Endothelial cell of umbilical vein (primary cell): ENCODE measurements at regions not wholly inside any gene's neighbourhood (a gene's known extent, or its start where the extent isn't known, plus 50 kb on each side); places are given as distances from the start of the nearest gene placed in this dataset.

ENCODE experiments used
- BruUV-seq: library from RNA; stranded (reverse); fragments of 400-500 nt; replicated peaks from 2 replicates; lab custom pipeline; 2021; lab: Mats Ljungman, UMichigan
- CTCF ChIA-PET: fragments of 300-600, 350-600 bp; sonication (Branson Sonifier 250); formaldehyde crosslinking; loops from one replicate; lab custom pipeline; 2021; ENCODE audit warnings: antibody characterized with exemption, inconsistent platforms; lab: Charles Lee
- POLR2A ChIA-PET: fragments of 300-600, 350-600 bp; sonication (Branson Sonifier 250); formaldehyde crosslinking; loops from one replicate; lab custom pipeline; 2021; ENCODE audit warnings: antibody characterized with exemption, inconsistent platforms; lab: Charles Lee
- DNase-seq: peaks from one replicate; pipeline ENCODE4 v3.0.0-alpha.2; 2011; ENCODE audit warnings: low read depth, low spot score
- FAIRE-seq: peaks from 2 replicates; lab custom pipeline; 2011; peaks lifted over from hg19 to GRCh38; lab: Jason Lieb, UNC
- H2AFZ ChIP-seq: 2 replicates; pipeline ENCODE4 v1.6.0; 2012; ENCODE audit warnings: low read depth, low read length, control low read depth, inconsistent platforms
- H3K27ac ChIP-seq: 2 replicates; pipeline ENCODE4 v1.5.1; 2011; ENCODE audit warnings: low read depth, mild to moderate bottlenecking, control low read depth, low read length, moderate library complexity; ENCODE audit not compliant: insufficient read depth
- H3K27me3 ChIP-seq, 2 experiments: 2 replicates each; pipeline versions ENCODE4 v1.6.0 to v1.6.1; 2011; ENCODE audit warnings: low read length in 2 of 2, mixed read lengths in 1 of 2; ENCODE audit not compliant: control insufficient read depth in 2 of 2, insufficient read depth in 2 of 2
- H3K36me3 ChIP-seq, 2 experiments: 2 replicates in 1 of 2; 3 replicates in 1 of 2; pipeline ENCODE4 v1.5.1; 2011; ENCODE audit warnings: low read length in 2 of 2, mild to moderate bottlenecking in 1 of 2, moderate library complexity in 1 of 2; ENCODE audit not compliant: control insufficient read depth in 2 of 2, insufficient read depth in 2 of 2; ENCODE audit errors: extremely low read depth in 1 of 2
- H3K4me1 ChIP-seq: 3 replicates; pipeline ENCODE4 v1.5.1; 2011; ENCODE audit warnings: mild to moderate bottlenecking, low read length; ENCODE audit not compliant: control insufficient read depth, insufficient read depth; ENCODE audit errors: extremely low read depth
- H3K4me2 ChIP-seq: 2 replicates; pipeline ENCODE4 v1.6.1; 2011; ENCODE audit warnings: low read length, control low read depth, mixed read lengths; ENCODE audit not compliant: insufficient read depth
- H3K4me3 ChIP-seq, 3 experiments: fragments of 200-600 bp in 1 of 3; sonication (generic), shearing (Covaris generic) in 1 of 3; replicated peaks in 1 of 3; 2 replicates each; pipeline ENCODE4 v1.5.1; 2011 to 2016; ENCODE audit warnings: control low read depth in 3 of 3, low read length in 3 of 3, mild to moderate bottlenecking in 2 of 3, inconsistent platforms in 1 of 3, low read depth in 1 of 3, moderate library complexity in 1 of 3; ENCODE audit not compliant: insufficient read depth in 1 of 3
- H3K79me2 ChIP-seq: 2 replicates; pipeline ENCODE4 v1.6.0; 2012; ENCODE audit warnings: low read length, inconsistent platforms; ENCODE audit not compliant: control insufficient read depth, insufficient read depth
- H3K9ac ChIP-seq: replicated peaks from 2 replicates; pipeline ENCODE3; 2011; ENCODE audit warnings: low read length, control low read depth; ENCODE audit not compliant: insufficient read depth; ENCODE audit errors: extremely low read depth
- H3K9me1 ChIP-seq: replicated peaks from 3 replicates; pipeline ENCODE4 v1.6.0; 2011; ENCODE audit warnings: mild to moderate bottlenecking, low read length; ENCODE audit not compliant: control insufficient read depth, insufficient read depth; ENCODE audit errors: extremely low read depth
- H3K9me3 ChIP-seq: replicated peaks from 2 replicates; pipeline ENCODE4 v1.5.1; 2012; ENCODE audit warnings: low read length, inconsistent platforms; ENCODE audit not compliant: control insufficient read depth, insufficient read depth
- H4K20me1 ChIP-seq: replicated peaks from 2 replicates; pipeline ENCODE3; 2011; ENCODE audit warnings: mild to moderate bottlenecking, low read length; ENCODE audit not compliant: control insufficient read depth, insufficient read depth; ENCODE audit errors: extremely low read depth
- CTCF ChIP-seq, 2 donors: IDR thresholded peaks; 1 replicate in 1 of 2; 2 replicates in 1 of 2; pipeline ENCODE4 v1.5.1; 2011; ENCODE audit warnings: low read length in 2 of 2, mild to moderate bottlenecking in 2 of 2, moderate library complexity in 2 of 2, control low read depth in 1 of 2, inconsistent platforms in 1 of 2, low read depth in 1 of 2; ENCODE audit not compliant: insufficient read depth in 1 of 2; ENCODE audit errors: extremely low read depth in 1 of 2
- EZH2 ChIP-seq: IDR thresholded peaks from 2 replicates; pipeline ENCODE4 v1.6.1; 2012; ENCODE audit warnings: borderline replicate concordance, low read depth, mild to moderate bottlenecking, moderate library complexity, low read length, inconsistent platforms; ENCODE audit not compliant: severe bottlenecking
- FOS ChIP-seq: IDR thresholded peaks from 2 replicates; pipeline ENCODE4 v1.6.1; 2011; ENCODE audit warnings: mild to moderate bottlenecking, low read length, moderate library complexity, borderline replicate concordance; ENCODE audit not compliant: insufficient read depth
- GATA2 ChIP-seq: IDR thresholded peaks from 2 replicates; pipeline ENCODE4 v1.7.0; 2011; ENCODE audit warnings: low read depth, mild to moderate bottlenecking, moderate library complexity, mixed read lengths, low read length; ENCODE audit not compliant: insufficient read length, insufficient read depth
- JUN ChIP-seq: IDR thresholded peaks from 2 replicates; pipeline ENCODE4 v1.6.1; 2011; ENCODE audit warnings: borderline replicate concordance, low read depth; ENCODE audit not compliant: insufficient read length, insufficient read depth
- MAX ChIP-seq: IDR thresholded peaks from 2 replicates; pipeline ENCODE4 v1.6.1; 2011; ENCODE audit not compliant: insufficient read depth, insufficient read length
- MYC ChIP-seq: IDR thresholded peaks from one replicate; pipeline ENCODE4 v1.6.1; 2011; ENCODE audit warnings: mild to moderate bottlenecking, low read depth, low read length
- POLR2A ChIP-seq: IDR thresholded peaks from 2 replicates; pipeline ENCODE4 v1.6.1; 2012; ENCODE audit warnings: low read depth, mild to moderate bottlenecking, control low read depth, low read length
- POLR2AphosphoS5 ChIP-seq: IDR thresholded peaks from 2 replicates; pipeline ENCODE4 v1.6.1; 2012; ENCODE audit warnings: low read depth, mild to moderate bottlenecking, control low read depth, low read length, moderate library complexity; ENCODE audit not compliant: insufficient read depth
- dilution Hi-C: fragments of 300-500 bp; cut with MboI; formaldehyde crosslinking; loops from one replicate; pipeline ENCODE4 v1.15.0; 2019; ENCODE audit warnings: low sequenced_read_pairs; ENCODE audit not compliant: extremely low pct_ligation_motif_present
- intact Hi-C: fragments of 100-400 bp; cut with micrococcal nuclease; formaldehyde crosslinking; loops from one replicate; pipeline ENCODE4 v1.10.0; 2022

- Histone ChIP-seq H3K4me2 (no peak overlapping the region), H3K27me3 (no peaks in the 10 kb centered on the region), H3K9ac (no peak overlapping the region), H4K20me1 (no peaks in the 10 kb centered on the region), H3K9me1 (no peaks in the 10 kb centered on the region), H2AFZ (no peak overlapping the region), H3K79me2 (no peaks in the 10 kb centered on the region), H3K4me3 (no peak overlapping the region), H3K9me3 (peaks cover 4% of the 10 kb centered on the region), H3K36me3 (no peaks in the 10 kb centered on the region), H3K27ac (no peak overlapping the region), H3K4me1 (no peaks in the 10 kb centered on the region)
- ChIA-PET POLR2A (no interaction called here), CTCF (no interaction called here)
- dilution Hi-C loops (no loop called here), intact Hi-C loops (no loop called here)
- FAIRE-seq (no peak), DNase-seq (no peak)
- TF ChIP-seq MYC = no peak
- TF ChIP-seq EZH2 = no peak
- TF ChIP-seq POLR2A = no peak
- no peak for TF ChIP-seq FOS
- no peak for TF ChIP-seq CTCF (IDR thresholded peaks at IDR 0.05; ENCODE audit: extremely low read depth in 1 of 2, insufficient read depth in 1 of 2, low read depth in 1 of 2, low read length in 2 of 2)
- TF ChIP-seq POLR2AphosphoS5 = no peak
- TF ChIP-seq MAX = no peak
- TF ChIP-seq JUN = no peak
- TF ChIP-seq GATA2 = no peak
- no TSS peak for BruUV-seq
Measured at GRCh38 chr11:36885154-36885553, 287.1 kb upstream of the RAG2 start.
